Heart left ventricle (tissue), 13 donors: ENCODE measurements at regions not wholly inside any gene's neighbourhood (a gene's known extent, or its start where the extent isn't known, plus 50 kb on each side); places are given as distances from the start of the nearest gene placed in this dataset.

Experiments
- POLR2A ChIP-seq, 2 donors: fragments of 450-650 bp; IDR thresholded peaks; one replicate each; pipeline ENCODE4 v1.6.1; 2017; ENCODE audit warnings: antibody characterized with exemption in 2 of 2, mild to moderate bottlenecking in 2 of 2, moderate library complexity in 2 of 2
- TF ChIP-seq, protein P1 (sequence below), 12 donors: fragments of 200-600 bp; sonication (generic) in 4 of 12; IDR thresholded peaks; one replicate each; pipeline versions ENCODE4 v1.5.0 to v1.8.0; 2018 to 2022; ENCODE audit warnings: antibody characterized with exemption in 12 of 12, mild to moderate bottlenecking in 5 of 12
- donor health status: ischemic (EF 13 %, LVEDD 7.1; RV severe dilation, severe dysfunction).
- donor health status: DM: no; HTN: yes; CAD: no.
- donor health status: DM: no; HTN: no; CAD: no.
- donor health status: ischemic (EF 25% LVEDD 6.9; RV normal size, moderate dysfunction).
- donor health status: ischemic (EF 25% LVEDD 5.7; RV mildly dilated, moderate dysfunction).
- donor health status: ischemic (EF 35%, LVEDD 5.7; RV mildly dilated, moderate dysfunction).
- donor health status: nonischemic (EF 11% LVEDD 7.7; RV severe dilation, severe dysfunction).
- donor health status: DM: yes; HTN: yes; CAD: no.
- donor health status: PGD.
- donor health status: ischemic (EF 29% LVEDD 5.4; RV normal size, mild dysfunction).
- donor health status: nonischemic (EF 23%, LVEDD 6.1; RV moderate dilation, normal function).

DNA sequence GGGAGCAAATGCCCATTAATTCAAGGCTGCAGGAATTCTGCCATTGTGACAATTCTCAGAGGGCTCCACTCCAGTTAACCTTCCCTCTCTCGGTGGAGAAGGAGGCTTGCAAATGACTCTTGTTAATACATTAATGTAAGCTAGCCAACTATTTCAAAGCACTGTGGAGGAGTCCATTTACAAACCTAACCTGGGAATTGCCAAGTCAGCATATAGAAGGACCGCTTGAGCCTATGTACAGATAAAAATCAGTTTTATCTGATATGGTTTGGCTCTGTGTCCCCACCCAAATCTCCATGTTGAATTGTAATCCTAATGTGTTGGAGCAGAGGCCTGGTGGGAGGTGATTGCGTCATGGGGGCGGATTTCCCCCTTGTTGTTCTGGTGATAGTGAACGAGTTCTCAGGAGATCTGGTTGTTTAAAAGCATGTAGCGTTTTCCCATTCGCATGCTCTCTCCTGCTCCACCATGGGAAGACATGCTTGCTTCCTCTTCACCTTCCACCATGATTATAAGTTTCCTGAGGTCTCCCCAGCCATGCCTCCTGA is 366.7 kb downstream of the LRATD1 start:
- TF ChIP-seq, protein P1, sequence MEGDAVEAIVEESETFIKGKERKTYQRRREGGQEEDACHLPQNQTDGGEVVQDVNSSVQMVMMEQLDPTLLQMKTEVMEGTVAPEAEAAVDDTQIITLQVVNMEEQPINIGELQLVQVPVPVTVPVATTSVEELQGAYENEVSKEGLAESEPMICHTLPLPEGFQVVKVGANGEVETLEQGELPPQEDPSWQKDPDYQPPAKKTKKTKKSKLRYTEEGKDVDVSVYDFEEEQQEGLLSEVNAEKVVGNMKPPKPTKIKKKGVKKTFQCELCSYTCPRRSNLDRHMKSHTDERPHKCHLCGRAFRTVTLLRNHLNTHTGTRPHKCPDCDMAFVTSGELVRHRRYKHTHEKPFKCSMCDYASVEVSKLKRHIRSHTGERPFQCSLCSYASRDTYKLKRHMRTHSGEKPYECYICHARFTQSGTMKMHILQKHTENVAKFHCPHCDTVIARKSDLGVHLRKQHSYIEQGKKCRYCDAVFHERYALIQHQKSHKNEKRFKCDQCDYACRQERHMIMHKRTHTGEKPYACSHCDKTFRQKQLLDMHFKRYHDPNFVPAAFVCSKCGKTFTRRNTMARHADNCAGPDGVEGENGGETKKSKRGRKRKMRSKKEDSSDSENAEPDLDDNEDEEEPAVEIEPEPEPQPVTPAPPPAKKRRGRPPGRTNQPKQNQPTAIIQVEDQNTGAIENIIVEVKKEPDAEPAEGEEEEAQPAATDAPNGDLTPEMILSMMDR (IDR thresholded peaks at IDR 0.05), result no peak
- no peak for TF ChIP-seq POLR2A (IDR thresholded peaks at IDR 0.05)
